LNCAP (cell line): ENCODE measurements at regions not wholly inside any gene's neighbourhood (a gene's known extent, or its start where the extent isn't known, plus 50 kb on each side); places are given as distances from the start of the nearest gene placed in this dataset.

Source experiments
- CTCF ChIP-seq: fragments of 450-650 bp; IDR thresholded peaks from 2 replicates; pipeline ENCODE4 v1.5.1; 2017; ENCODE audit warnings: mild to moderate bottlenecking

GRCh38 chr4:14125375-14126129 is 498.0 kb upstream of the BOD1L1 start:
- no peak for TF ChIP-seq CTCF

GRCh38 chr4:14130551-14130950 is 503.0 kb upstream of the BOD1L1 start:
- TF ChIP-seq CTCF: no peak

DNA sequence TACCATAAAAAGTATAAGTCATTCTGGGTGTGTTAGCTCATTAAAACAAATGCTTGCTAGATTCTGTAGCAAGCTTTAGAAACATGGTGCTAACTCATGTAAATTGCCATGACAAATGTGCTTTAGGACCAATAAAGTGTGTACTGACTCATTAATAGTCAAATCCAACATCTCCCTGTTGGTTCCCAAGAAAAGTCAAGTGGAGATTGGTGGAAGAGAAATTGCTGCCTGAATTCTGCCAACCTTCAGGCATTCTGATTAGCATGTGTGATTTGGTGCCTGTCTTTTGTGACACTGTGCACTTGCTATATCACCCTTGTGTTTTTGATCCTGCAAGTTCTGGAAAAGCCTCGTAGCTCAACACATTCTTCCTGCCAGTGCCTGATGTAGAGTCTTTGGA is 503.8 kb upstream of the BOD1L1 start:
- no peak for TF ChIP-seq CTCF

- TF ChIP-seq CTCF: no peak
Measured at GRCh38 chr4:14132301-14132700, 504.8 kb upstream of the BOD1L1 start.

DNA sequence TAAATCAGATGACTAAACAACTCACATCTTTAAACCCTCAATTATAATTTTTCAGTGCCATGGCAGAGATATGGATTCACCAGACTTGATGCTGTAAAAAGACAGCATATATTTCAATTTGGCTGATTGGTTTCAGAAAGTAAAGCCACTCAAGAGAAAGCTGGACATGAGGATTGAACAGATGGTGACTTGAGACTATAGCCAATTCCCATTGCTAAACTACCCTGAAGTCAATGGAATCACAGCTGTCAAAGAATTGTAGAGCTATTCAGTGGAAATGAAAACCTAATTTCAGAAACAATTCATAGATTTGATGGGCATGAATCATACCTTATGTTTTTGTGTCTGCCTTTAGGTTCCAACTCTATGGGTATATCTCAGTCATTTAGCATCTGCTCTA is 510.6 kb upstream of the BOD1L1 start:
- no peak for TF ChIP-seq CTCF

DNA sequence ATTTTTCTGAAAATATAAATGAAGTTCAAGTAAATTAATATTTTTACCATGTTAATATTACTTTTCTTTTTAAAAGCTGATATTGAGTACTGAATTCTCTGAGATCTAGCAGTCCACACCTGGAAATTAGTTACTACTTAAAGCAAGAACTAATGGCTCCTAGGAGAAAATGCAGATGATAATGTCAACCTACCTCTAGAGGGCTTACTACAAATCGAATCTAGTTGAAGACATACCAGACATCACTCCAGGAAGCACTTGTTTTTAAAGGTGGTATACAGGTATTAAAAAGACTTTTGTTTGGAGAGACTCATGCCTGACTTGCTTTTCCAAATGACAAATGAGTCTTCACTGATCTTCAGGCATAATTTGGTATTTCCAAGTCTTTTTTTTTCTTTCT is 516.4 kb upstream of the BOD1L1 start:
- TF ChIP-seq CTCF: no peak

GRCh38 chr4:14149176-14150053 is 521.9 kb upstream of the BOD1L1 start:
- TF ChIP-seq CTCF: no peak
